Heart right ventricle (tissue), 16 donors: ENCODE measurements at regions not wholly inside any gene's neighbourhood (a gene's known extent, or its start where the extent isn't known, plus 50 kb on each side); places are given as distances from the start of the nearest gene placed in this dataset.

Experiments used
- ATAC-seq, 8 donors: fragments of 200-7000 bp; cut with Tn5 transposase; one replicate each; pipeline ENCODE4 v1.9.1; 2020; ENCODE audit warnings: mild to moderate bottlenecking in 8 of 8, moderate library complexity in 8 of 8, moderate number of reproducible peaks in 1 of 8
- DNase-seq, 2 donors: peaks; one replicate each; pipeline ENCODE4 v3.0.0-alpha.2; 2020
- H3K27ac ChIP-seq, 10 donors: fragments of 200-600 bp; sonication (generic) in 2 of 10; one replicate each; pipeline versions ENCODE4 v1.5.0 to v1.8.0; 2020 to 2022; ENCODE audit warnings: mild to moderate bottlenecking in 3 of 10
- H3K27me3 ChIP-seq, 7 donors: fragments of 200-600 bp; one replicate each; pipeline ENCODE4 v1.8.0; 2021 to 2022; ENCODE audit warnings: mild to moderate bottlenecking in 2 of 7
- H3K36me3 ChIP-seq, 9 donors: fragments of 200-600 bp; sonication (generic) in 1 of 9; one replicate each; pipeline versions ENCODE4 v1.5.0 to v1.8.0; 2020 to 2022; ENCODE audit warnings: mild to moderate bottlenecking in 2 of 9
- H3K4me1 ChIP-seq, 9 donors: fragments of 200-600 bp; sonication (generic) in 1 of 9; one replicate each; pipeline versions ENCODE4 v1.5.0 to v1.8.0; 2020 to 2022; ENCODE audit warnings: mild to moderate bottlenecking in 4 of 9
- H3K4me3 ChIP-seq, 10 donors: fragments of 200-600 bp; sonication (generic) in 2 of 10; one replicate each; pipeline versions ENCODE4 v1.5.0 to v1.8.0; 2020 to 2022; ENCODE audit warnings: mild to moderate bottlenecking in 7 of 10, moderate library complexity in 2 of 10
- H3K9me3 ChIP-seq, 11 donors: fragments of 200-600 bp in 10 of 11; sonication (generic) in 2 of 11; one replicate each; pipeline versions ENCODE4 v1.5.0 to v1.8.0; 2013 to 2022; ENCODE audit warnings: mild to moderate bottlenecking in 2 of 11, control low read depth in 1 of 11, moderate library complexity in 1 of 11
- WGBS, 2 donors: extraction: QIAGEN DNeasy Blood & Tissue Kit; methylation state at CpG; one replicate each; pipeline ENCODE4 v1.1.7; 2013; ENCODE audit warnings: inconsistent platforms in 1 of 2; 5-methylcytosine and 5-hydroxymethylcytosine counted together
- intact Hi-C, 10 donors: fragments of 100-400 bp; cut with DNase I; formaldehyde crosslinking; loops; one replicate each; pipeline versions ENCODE4 v1.11.1 to v1.14.2; 2022
- TF ChIP-seq, protein P1 (sequence below), 9 donors: fragments of 200-600 bp; sonication (generic) in 2 of 9; IDR thresholded peaks; one replicate each; pipeline versions ENCODE4 v1.5.0 to v1.8.0; 2021 to 2022; ENCODE audit warnings: antibody characterized with exemption in 9 of 9, mild to moderate bottlenecking in 5 of 9, moderate library complexity in 1 of 9
- donor health status: Arrhythmogenic right ventricular cardiomyopathy.
- donor health status: ischemic (EF 13 %, LVEDD 7.1; RV severe dilation, severe dysfunction).
- donor health status: healthy with polysubstance abuse.
- donor health status: DM: no; HTN: yes; CAD: no.
- donor health status: DM: no; HTN: no; CAD: no.
- donor health status: ischemic (EF 25% LVEDD 6.9; RV normal size, moderate dysfunction).
- donor health status: ischemic (EF 25% LVEDD 5.7; RV mildly dilated, moderate dysfunction).
- donor health status: healthy.
- donor health status: DM: yes; HTN: yes; CAD: no.
- donor health status: Ischemic cardiomyopathy.
- donor health status: ischemic (EF 35%, LVEDD 5.7; RV mildly dilated, moderate dysfunction).
- donor health status: nonischemic (EF 11% LVEDD 7.7; RV severe dilation, severe dysfunction).
- donor health status: DM: yes; HTN: yes; CAD: no.
- donor health status: PGD.
- donor health status: ischemic (EF 29% LVEDD 5.4; RV normal size, mild dysfunction).
- donor health status: nonischemic (EF 23%, LVEDD 6.1; RV moderate dilation, normal function).

GRCh38 chr6:128767150-128767549 is 115.8 kb upstream of the LAMA2 start:
- Histone ChIP-seq H3K27ac (no peak overlapping the region), H3K4me3 (no peak overlapping the region), H3K9me3 (peaks cover 0 to 13% (median 0%) of the 10 kb centered on the region in 11 donors), H3K36me3 (no peaks in the 10 kb centered on the region), H3K4me1 (peaks cover 0 to 8% (median 0%) of the 10 kb centered on the region in 9 donors), H3K27me3 (no peaks in the 10 kb centered on the region)
- DNase-seq: no peak
- 16 to 36% methylated on average over 1 of the region's 1 CpG for WGBS, 2 donors
- intact Hi-C loops: no loop called here
- ATAC-seq: no peak
- TF ChIP-seq, protein P1, sequence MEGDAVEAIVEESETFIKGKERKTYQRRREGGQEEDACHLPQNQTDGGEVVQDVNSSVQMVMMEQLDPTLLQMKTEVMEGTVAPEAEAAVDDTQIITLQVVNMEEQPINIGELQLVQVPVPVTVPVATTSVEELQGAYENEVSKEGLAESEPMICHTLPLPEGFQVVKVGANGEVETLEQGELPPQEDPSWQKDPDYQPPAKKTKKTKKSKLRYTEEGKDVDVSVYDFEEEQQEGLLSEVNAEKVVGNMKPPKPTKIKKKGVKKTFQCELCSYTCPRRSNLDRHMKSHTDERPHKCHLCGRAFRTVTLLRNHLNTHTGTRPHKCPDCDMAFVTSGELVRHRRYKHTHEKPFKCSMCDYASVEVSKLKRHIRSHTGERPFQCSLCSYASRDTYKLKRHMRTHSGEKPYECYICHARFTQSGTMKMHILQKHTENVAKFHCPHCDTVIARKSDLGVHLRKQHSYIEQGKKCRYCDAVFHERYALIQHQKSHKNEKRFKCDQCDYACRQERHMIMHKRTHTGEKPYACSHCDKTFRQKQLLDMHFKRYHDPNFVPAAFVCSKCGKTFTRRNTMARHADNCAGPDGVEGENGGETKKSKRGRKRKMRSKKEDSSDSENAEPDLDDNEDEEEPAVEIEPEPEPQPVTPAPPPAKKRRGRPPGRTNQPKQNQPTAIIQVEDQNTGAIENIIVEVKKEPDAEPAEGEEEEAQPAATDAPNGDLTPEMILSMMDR (IDR thresholded peaks at IDR 0.05): no peak

DNA sequence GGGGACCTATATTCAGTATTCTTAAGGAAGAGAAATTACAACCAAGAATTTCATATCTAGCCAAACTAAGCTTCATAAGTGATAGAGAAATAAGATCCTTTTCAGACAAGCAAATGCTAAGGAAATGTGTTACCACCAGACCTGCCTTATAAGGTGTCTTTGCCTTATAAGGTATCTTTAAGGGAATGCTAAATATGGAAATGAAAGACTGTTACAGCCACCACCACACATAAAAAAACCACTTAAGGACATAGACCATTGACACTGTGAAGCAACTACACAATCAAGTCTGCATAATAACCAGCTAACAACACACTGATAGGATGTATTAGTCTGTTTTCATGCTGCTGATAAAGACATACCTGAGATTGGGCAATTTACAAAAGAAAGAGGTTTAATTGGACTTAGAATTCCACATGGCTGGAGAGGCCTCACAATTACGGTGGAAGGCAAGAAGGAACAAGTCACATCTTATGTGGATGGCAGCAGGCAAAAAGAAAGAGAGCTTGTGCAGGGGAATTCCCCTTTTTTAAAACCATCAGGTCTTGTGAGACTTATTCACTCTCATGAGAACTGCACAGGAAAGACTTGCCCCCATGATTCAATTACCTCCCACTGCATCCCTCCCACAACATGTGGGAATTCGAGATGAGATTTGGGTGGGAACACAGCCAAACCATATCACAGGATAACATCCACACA is 119.2 kb upstream of the LAMA2 start:
- H3K4me1 ChIP-seq: peaks cover 0 to 8% (median 0%) of the 10 kb centered on the region in 9 donors
- TF ChIP-seq, protein P1 (IDR thresholded peaks at IDR 0.05): no peak
- no peak overlapping the region for H3K27ac ChIP-seq
- no peaks in the 10 kb centered on the region for H3K36me3 ChIP-seq
- no peak overlapping the region for H3K4me3 ChIP-seq
- H3K27me3 ChIP-seq: no peaks in the 10 kb centered on the region
- 65 to 79% methylated on average over 2 of the region's 2 CpGs for WGBS, 2 donors
- ATAC-seq (no peak), DNase-seq (no peak)
- intact Hi-C loops: no loop called here
- H3K9me3 ChIP-seq: peaks cover 0 to 9% (median 0%) of the 10 kb centered on the region in 11 donors

DNA sequence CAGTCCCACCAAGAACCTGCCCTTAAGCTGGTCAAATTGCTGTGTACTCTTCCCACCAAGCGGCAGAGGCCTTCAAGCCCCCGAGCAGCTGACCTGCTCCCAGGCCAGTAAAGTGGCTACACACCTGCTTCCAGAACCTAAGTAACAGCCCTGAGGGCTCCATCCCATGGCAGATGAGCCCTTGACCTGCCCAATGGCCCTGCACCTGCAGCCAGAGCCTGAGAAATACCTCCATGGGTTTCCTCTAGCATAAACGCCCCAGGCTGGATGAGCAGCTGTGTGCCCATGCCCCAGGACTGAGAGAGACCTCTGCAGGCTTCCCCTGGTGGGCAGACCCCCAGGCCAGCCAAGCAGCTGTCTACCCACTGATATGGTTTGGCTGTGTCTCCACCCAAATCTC is 123.0 kb upstream of the LAMA2 start:
- Histone ChIP-seq H3K27me3 (no peaks in the 10 kb centered on the region), H3K4me1 (peaks cover 0 to 9% (median 0%) of the 10 kb centered on the region in 9 donors), H3K4me3 (no peak overlapping the region), H3K9me3 (no peaks in the 10 kb centered on the region), H3K36me3 (no peaks in the 10 kb centered on the region), H3K27ac (no peak overlapping the region)
- TF ChIP-seq, protein P1 (IDR thresholded peaks at IDR 0.05): no peak
- no peak for DNase-seq
- ATAC-seq: peak in 1 of 8 donors; percentile 46
- 88 to 90% methylated on average over 3 of the region's 3 CpGs for WGBS, 2 donors
- intact Hi-C loops: no loop called here

- no peaks in the 10 kb centered on the region for H3K9me3 ChIP-seq
Observed at GRCh38 chr6:128759447-128759846, 123.5 kb upstream of the LAMA2 start.

More at GRCh38 chr6:128759447-128759846, 123.5 kb upstream of the LAMA2 start:
- H3K4me1 ChIP-seq: peaks cover 0 to 9% (median 0%) of the 10 kb centered on the region in 9 donors
- TF ChIP-seq, protein P1 (IDR thresholded peaks at IDR 0.05): no peak
- no peaks in the 10 kb centered on the region for H3K27me3 ChIP-seq
- no peak overlapping the region for H3K27ac ChIP-seq
- no peak for DNase-seq
- intact Hi-C loops: no loop called here
- H3K36me3 ChIP-seq: no peaks in the 10 kb centered on the region
- H3K4me3 ChIP-seq: no peak overlapping the region
- ATAC-seq: peak in 1 of 8 donors; percentile 62
